Parathyroid adenoma (tissue), 2 donors: ENCODE measurements at regions not wholly inside any gene's neighbourhood (a gene's known extent, or its start where the extent isn't known, plus 50 kb on each side); places are given as distances from the start of the nearest gene placed in this dataset.

ENCODE experiments used
- H2AFZ ChIP-seq: fragments of 300-600 bp; sonication (generic); one replicate; pipeline ENCODE4 v1.7.0; 2017; ENCODE audit warnings: antibody characterized with exemption, mild to moderate bottlenecking
- H3K27ac ChIP-seq: fragments of 300-600 bp; sonication (generic); one replicate; pipeline ENCODE4 v1.7.0; 2017
- H3K27me3 ChIP-seq: fragments of 300-600 bp; sonication (generic); one replicate; pipeline ENCODE4 v1.7.0; 2017; ENCODE audit warnings: low read length; ENCODE audit not compliant: control insufficient read depth, insufficient read depth
- H3K36me3 ChIP-seq: fragments of 300-600 bp; sonication (generic); one replicate; pipeline ENCODE4 v1.7.0; 2017; ENCODE audit warnings: low read length; ENCODE audit not compliant: control insufficient read depth, insufficient read depth
- H3K4me1 ChIP-seq: fragments of 300-600 bp; sonication (generic); one replicate; pipeline ENCODE4 v1.7.0; 2017; ENCODE audit warnings: control low read depth
- H3K4me2 ChIP-seq: fragments of 300-600 bp; sonication (generic); one replicate; pipeline ENCODE4 v1.7.0; 2017; ENCODE audit warnings: low read length
- H3K4me3 ChIP-seq: fragments of 300-600 bp; sonication (generic); one replicate; pipeline ENCODE4 v1.7.0; 2017; ENCODE audit warnings: low read depth, low read length
- H3K79me2 ChIP-seq: fragments of 300-600 bp; sonication (generic); one replicate; pipeline ENCODE4 v1.7.0; 2017; ENCODE audit warnings: control low read depth
- H3K9ac ChIP-seq: fragments of 300-600 bp; sonication (generic); one replicate; pipeline ENCODE4 v1.7.0; 2017; ENCODE audit warnings: mild to moderate bottlenecking
- H3K9me3 ChIP-seq: fragments of 300-600 bp; sonication (generic); one replicate; pipeline ENCODE4 v1.7.0; 2017; ENCODE audit warnings: low read length; ENCODE audit not compliant: control insufficient read depth
- CTCF ChIP-seq: fragments of 300-600 bp; sonication (generic); IDR thresholded peaks from one replicate; pipeline ENCODE4 v1.7.0; 2017; ENCODE audit warnings: antibody characterized with exemption, mild to moderate bottlenecking
- donor health status: primary hyperparathyroidism.

- Histone ChIP-seq H3K36me3 (no peaks in the 10 kb centered on the region), H3K79me2 (no peaks in the 10 kb centered on the region), H3K4me3 (no peak overlapping the region), H3K27me3 (no peaks in the 10 kb centered on the region), H3K27ac (no peak overlapping the region), H3K9ac (no peak overlapping the region), H3K4me2 (no peak overlapping the region), H2AFZ (no peak overlapping the region), H3K4me1 (no peaks in the 10 kb centered on the region), H3K9me3 (no peaks in the 10 kb centered on the region)
- TF ChIP-seq CTCF: no peak
Observed at GRCh38 chr1:208357644-208358507, 113.7 kb upstream of the PLXNA2 start.

GRCh38 chr1:208358651-208359050 is 114.5 kb upstream of the PLXNA2 start:
- Histone ChIP-seq H3K9me3 (no peaks in the 10 kb centered on the region), H3K4me3 (no peak overlapping the region), H3K27me3 (no peaks in the 10 kb centered on the region), H3K4me1 (no peaks in the 10 kb centered on the region), H3K79me2 (no peaks in the 10 kb centered on the region), H2AFZ (no peak overlapping the region), H3K27ac (no peak overlapping the region), H3K9ac (no peak overlapping the region), H3K36me3 (no peaks in the 10 kb centered on the region), H3K4me2 (no peak overlapping the region)
- TF ChIP-seq CTCF: no peak

DNA sequence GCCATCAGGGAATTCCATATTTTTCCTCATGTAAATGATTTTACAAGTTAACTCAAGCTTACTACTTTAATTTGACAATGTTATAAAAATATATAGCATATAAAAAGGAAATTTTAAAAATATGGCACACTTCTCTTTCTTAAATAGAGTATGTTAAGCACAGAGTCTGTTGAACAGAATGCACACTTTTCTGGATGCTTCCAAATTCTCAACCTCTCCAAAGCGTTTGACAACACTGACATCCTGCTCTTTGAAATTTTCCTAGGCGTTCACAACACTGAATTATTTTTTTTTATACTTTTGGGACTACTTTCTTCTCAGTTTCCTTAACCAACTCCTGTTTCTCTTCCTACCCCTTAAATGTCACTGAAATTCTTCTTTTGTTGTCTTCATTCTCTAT is 117.8 kb upstream of the PLXNA2 start:
- Histone ChIP-seq H3K79me2 (no peaks in the 10 kb centered on the region), H3K4me2 (no peak overlapping the region), H3K9ac (no peak overlapping the region), H3K9me3 (no peaks in the 10 kb centered on the region), H3K4me3 (no peak overlapping the region), H3K27ac (no peak overlapping the region), H3K27me3 (no peaks in the 10 kb centered on the region), H3K4me1 (no peaks in the 10 kb centered on the region), H3K36me3 (no peaks in the 10 kb centered on the region), H2AFZ (no peak overlapping the region)
- no peak for TF ChIP-seq CTCF

- no peaks in the 10 kb centered on the region for H3K9me3 ChIP-seq
- no peak overlapping the region for H3K4me2 ChIP-seq
- H3K27me3 ChIP-seq: no peaks in the 10 kb centered on the region
- no peak overlapping the region for H3K27ac ChIP-seq
- no peak overlapping the region for H3K4me3 ChIP-seq
- H3K79me2 ChIP-seq: no peaks in the 10 kb centered on the region
- no peak for TF ChIP-seq CTCF
- H2AFZ ChIP-seq: no peak overlapping the region
- H3K4me1 ChIP-seq: no peaks in the 10 kb centered on the region
- no peaks in the 10 kb centered on the region for H3K36me3 ChIP-seq
- H3K9ac ChIP-seq: no peak overlapping the region
Observed at GRCh38 chr1:208366559-208366958, 122.4 kb upstream of the PLXNA2 start.

- H3K27me3 ChIP-seq: no peaks in the 10 kb centered on the region
- H3K9me3 ChIP-seq: no peaks in the 10 kb centered on the region
- H2AFZ ChIP-seq: no peak overlapping the region
- no peaks in the 10 kb centered on the region for H3K4me1 ChIP-seq
- TF ChIP-seq CTCF: no peak
- no peak overlapping the region for H3K9ac ChIP-seq
- H3K27ac ChIP-seq: no peak overlapping the region
- H3K4me2 ChIP-seq: no peak overlapping the region
- no peak overlapping the region for H3K4me3 ChIP-seq
- H3K79me2 ChIP-seq: no peaks in the 10 kb centered on the region
- H3K36me3 ChIP-seq: no peaks in the 10 kb centered on the region
Observed at GRCh38 chr1:208369045-208369444, 124.9 kb upstream of the PLXNA2 start.
